ENCODE measurements at regions not wholly inside any gene's neighbourhood (a gene's known extent, or its start where the extent isn't known, plus 50 kb on each side); places are given as distances from the start of the nearest gene placed in this dataset.
A peak's percentile ranks its signal among the peaks of the same experiment; 100 is the strongest.

DNA sequence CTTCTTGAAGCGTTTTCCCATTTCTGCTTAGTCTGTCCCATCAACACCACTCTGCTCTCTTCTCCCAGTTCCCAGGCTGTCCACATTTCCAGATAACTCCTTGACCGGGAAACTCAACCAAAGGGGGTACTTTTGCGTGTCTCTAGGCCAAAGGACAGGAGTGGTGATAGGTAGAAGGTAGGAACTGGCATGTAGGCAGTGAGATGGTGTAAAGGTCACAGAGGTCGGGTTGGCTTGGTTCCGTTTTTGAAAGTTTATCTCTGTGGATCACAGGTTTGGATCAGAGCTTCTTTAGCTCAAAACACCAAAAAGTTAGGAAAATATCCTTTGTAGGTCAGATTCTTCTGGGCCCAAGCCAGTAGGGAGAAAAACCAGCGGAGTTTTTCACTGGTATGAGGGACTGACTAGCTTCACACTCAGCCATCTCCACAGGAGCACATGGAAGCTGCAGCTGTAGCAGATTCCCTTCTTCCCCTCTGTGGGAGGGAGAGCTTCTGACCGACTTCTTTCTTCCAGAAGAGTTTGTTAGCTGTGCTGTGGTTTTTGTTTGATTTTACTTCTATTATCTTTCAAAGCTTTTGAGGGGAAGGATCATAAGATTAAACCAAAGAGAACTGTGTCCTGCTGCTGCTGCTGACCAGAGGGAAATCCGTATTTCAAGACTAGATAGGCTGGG lies 98.4 kb upstream of the DMRT1 start:
- intact Hi-C loops (cut with DNase I) = no loop called here
- H3K27ac ChIP-seq = peak overlapping the region in 2 of 3 donors; percentile 1 to 93
- no peaks in the 10 kb centered on the region for H3K9me3 ChIP-seq
- H3K36me3 ChIP-seq = peaks cover 0 to 58% (median 36%) of the 10 kb centered on the region in 4 donors
- no peaks in the 10 kb centered on the region for H3K27me3 ChIP-seq
- DNase-seq (peak in 1 of 3 donors; percentile 65), ATAC-seq (peak; percentile 17 to 59 (median 38))
- peaks cover 0 to 57% (median 26%) of the 10 kb centered on the region in 4 donors for H3K4me1 ChIP-seq
- no peak for TF ChIP-seq POLR2A (IDR thresholded peaks at IDR 0.05)
- TF ChIP-seq, protein P1, sequence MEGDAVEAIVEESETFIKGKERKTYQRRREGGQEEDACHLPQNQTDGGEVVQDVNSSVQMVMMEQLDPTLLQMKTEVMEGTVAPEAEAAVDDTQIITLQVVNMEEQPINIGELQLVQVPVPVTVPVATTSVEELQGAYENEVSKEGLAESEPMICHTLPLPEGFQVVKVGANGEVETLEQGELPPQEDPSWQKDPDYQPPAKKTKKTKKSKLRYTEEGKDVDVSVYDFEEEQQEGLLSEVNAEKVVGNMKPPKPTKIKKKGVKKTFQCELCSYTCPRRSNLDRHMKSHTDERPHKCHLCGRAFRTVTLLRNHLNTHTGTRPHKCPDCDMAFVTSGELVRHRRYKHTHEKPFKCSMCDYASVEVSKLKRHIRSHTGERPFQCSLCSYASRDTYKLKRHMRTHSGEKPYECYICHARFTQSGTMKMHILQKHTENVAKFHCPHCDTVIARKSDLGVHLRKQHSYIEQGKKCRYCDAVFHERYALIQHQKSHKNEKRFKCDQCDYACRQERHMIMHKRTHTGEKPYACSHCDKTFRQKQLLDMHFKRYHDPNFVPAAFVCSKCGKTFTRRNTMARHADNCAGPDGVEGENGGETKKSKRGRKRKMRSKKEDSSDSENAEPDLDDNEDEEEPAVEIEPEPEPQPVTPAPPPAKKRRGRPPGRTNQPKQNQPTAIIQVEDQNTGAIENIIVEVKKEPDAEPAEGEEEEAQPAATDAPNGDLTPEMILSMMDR (IDR thresholded peaks at IDR 0.05) = no peak
- H3K4me3 ChIP-seq = no peak overlapping the region
- 41% methylated on average over 7 of the region's 8 CpGs for WGBS (ENCODE audit: insufficient coverage, low coverage, low lambda C conversion rate, missing lambda C conversion rate)

DNA sequence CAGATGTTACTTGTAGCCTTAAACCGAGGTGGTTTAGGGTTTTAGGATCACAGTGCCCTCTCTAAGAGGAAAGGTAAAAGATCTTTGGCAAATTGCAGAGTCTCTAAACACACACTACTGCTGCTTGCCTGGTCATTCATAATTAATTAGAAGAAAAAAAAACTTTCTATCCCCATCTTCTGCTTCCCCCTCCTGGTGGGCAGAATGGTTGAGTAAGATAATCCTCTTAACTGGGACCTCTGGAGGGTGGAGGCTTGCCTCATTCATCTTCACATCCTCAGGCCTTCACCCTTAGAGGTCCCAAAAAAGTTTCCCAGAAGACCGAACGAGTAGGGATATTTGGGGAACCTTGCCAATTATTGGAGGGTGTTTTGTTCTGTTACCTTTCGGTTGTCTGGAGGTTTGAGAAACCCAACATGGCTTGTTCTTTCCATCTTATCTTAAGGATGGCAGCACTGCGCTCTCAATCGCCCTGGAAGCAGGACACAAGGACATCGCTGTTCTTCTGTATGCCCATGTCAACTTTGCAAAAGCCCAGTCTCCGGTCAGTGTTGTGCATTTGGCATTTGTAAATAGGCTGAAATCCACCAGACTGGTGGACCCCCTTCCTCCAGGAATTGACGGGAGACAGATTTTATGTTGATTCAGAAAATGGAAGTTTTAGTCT lies 97.3 kb upstream of the DMRT1 start:
- intact Hi-C loops (cut with DNase I) = no loop called here
- peak overlapping the region; percentile 0 to 93 (median 1) for H3K27ac ChIP-seq
- peaks cover 3 to 50% (median 30%) of the 10 kb centered on the region in 4 donors for H3K36me3 ChIP-seq
- no peaks in the 10 kb centered on the region for H3K9me3 ChIP-seq
- ATAC-seq (no peak), DNase-seq (no peak)
- H3K4me3 ChIP-seq = no peak overlapping the region
- peaks cover 0 to 57% (median 26%) of the 10 kb centered on the region in 4 donors for H3K4me1 ChIP-seq
- TF ChIP-seq POLR2A (IDR thresholded peaks at IDR 0.05) = no peak
- TF ChIP-seq, protein P1 (IDR thresholded peaks at IDR 0.05) = no peak
- no peaks in the 10 kb centered on the region for H3K27me3 ChIP-seq
- WGBS (ENCODE audit: insufficient coverage, low coverage, low lambda C conversion rate, missing lambda C conversion rate) = 54% methylated on average over 9 of the region's 9 CpGs

GRCh38 chr9:744790-745484 lies 96.6 kb upstream of the DMRT1 start:
- H3K36me3 ChIP-seq = peaks cover 3 to 43% (median 27%) of the 10 kb centered on the region in 4 donors
- no peaks in the 10 kb centered on the region for H3K27me3 ChIP-seq
- no peaks in the 10 kb centered on the region for H3K9me3 ChIP-seq
- TF ChIP-seq, protein P1 (IDR thresholded peaks at IDR 0.05) = no peak
- no peak for TF ChIP-seq POLR2A (IDR thresholded peaks at IDR 0.05)
- peaks cover 0 to 57% (median 26%) of the 10 kb centered on the region in 4 donors for H3K4me1 ChIP-seq
- peak overlapping the region in 1 of 3 donors; percentile 25 for H3K4me3 ChIP-seq
- H3K27ac ChIP-seq = peak overlapping the region; percentile 70 to 93 (median 72)
- DNase-seq = peak; percentile 87 to 96 (median 94)
- intact Hi-C loops (cut with DNase I) = no loop called here
- ATAC-seq = peak; percentile 82 to 94 (median 92)
- WGBS (ENCODE audit: insufficient coverage, low coverage, low lambda C conversion rate, missing lambda C conversion rate) = 31% methylated on average over 2 of the region's 7 CpGs

- peaks cover 0 to 57% (median 26%) of the 10 kb centered on the region in 4 donors for H3K4me1 ChIP-seq
- ATAC-seq = peak; percentile 38 to 59 (median 46)
- H3K9me3 ChIP-seq = no peaks in the 10 kb centered on the region
- WGBS (ENCODE audit: insufficient coverage, low coverage, low lambda C conversion rate, missing lambda C conversion rate) = 51% methylated on average over 16 of the region's 16 CpGs
- DNase-seq = peak in 2 of 3 donors; percentile 60 to 65
- peak overlapping the region; percentile 29 to 93 (median 72) for H3K27ac ChIP-seq
- peaks cover 3 to 33% (median 21%) of the 10 kb centered on the region in 4 donors for H3K36me3 ChIP-seq
- intact Hi-C loops (cut with DNase I) = no loop called here
- H3K4me3 ChIP-seq = no peak overlapping the region
- no peak for TF ChIP-seq POLR2A (IDR thresholded peaks at IDR 0.05)
- TF ChIP-seq, protein P1 (IDR thresholded peaks at IDR 0.05) = no peak
- H3K27me3 ChIP-seq = no peaks in the 10 kb centered on the region
Measured at GRCh38 chr9:745761-746380, 95.6 kb upstream of the DMRT1 start.
